ENCODE measurements at regions not wholly inside any gene's neighbourhood (a gene's known extent, or its start where the extent isn't known, plus 50 kb on each side); places are given as distances from the start of the nearest gene placed in this dataset.

DNA sequence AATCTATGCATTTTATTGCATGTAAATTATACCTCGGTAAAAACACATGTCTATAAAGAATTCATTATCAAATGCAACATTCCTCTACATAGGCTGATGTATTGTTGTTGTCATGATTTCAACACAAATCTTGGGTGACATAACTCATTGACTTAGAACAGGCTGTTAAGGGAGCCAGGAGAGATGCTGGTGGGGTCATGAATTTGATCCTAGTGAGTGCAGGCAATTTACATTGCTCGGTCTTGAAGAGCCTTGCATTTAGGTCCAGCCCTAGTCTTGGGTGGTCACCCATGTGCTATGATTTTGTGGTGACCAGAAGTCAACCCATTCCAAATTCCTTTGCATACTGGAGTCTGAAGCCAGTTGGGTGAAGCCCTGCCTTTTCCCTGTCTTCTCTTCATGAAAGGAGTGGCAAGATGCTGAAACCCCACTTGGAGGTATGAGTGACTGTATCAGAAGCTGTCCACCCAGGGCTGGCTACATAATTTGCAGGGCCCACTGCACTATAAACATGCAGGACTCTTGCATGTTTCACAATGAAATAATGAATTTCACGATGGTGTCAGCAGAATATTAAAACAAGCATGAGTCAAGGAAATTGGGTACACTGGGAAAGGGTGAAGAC is 59.2 kb downstream of the RPLP1 start:
- TF ChIP-seq NR2F2 (IDR thresholded peaks at IDR 0.05) (no peak), RAD21 (IDR thresholded peaks at IDR 0.05) (no peak), SP1 (IDR thresholded peaks at IDR 0.05) (no peak), GABPA (IDR thresholded peaks at IDR 0.05 in 1 of 2, conservative IDR thresholded peaks at IDR 0.05 in 1 of 2) (no peak), FOXA1 (IDR thresholded peaks at IDR 0.05) (no peak), RXRA (IDR thresholded peaks at IDR 0.05) (no peak)
- DNase-seq (ENCODE audit: low spot score): no peak
- Histone ChIP-seq H3K4me1 (ENCODE audit: control insufficient read depth in 4 of 4, insufficient read depth in 4 of 4, low read length in 3 of 4) (no peaks in the 10 kb centered on the region), H3K9me3 (ENCODE audit: control insufficient read depth in 4 of 4, low read length in 3 of 4) (no peaks in the 10 kb centered on the region), H3K27ac (ENCODE audit: low read depth in 1 of 2, low read length in 2 of 2) (no peak overlapping the region), H3K4me3 (ENCODE audit: low read depth in 1 of 3, low read length in 3 of 3) (no peak overlapping the region), H3K27me3 (ENCODE audit: control insufficient read depth in 4 of 4, insufficient read depth in 4 of 4, low read length in 3 of 4) (no peaks in the 10 kb centered on the region), H3K36me3 (ENCODE audit: control insufficient read depth in 4 of 4, insufficient read depth in 3 of 4, low read depth in 1 of 4, low read length in 3 of 4) (no peaks in the 10 kb centered on the region), H3K9ac (ENCODE audit: low read depth in 1 of 2, low read length in 2 of 2) (no peak overlapping the region)
- 89% methylated on average over 3 of the region's 3 CpGs for WGBS

- DNase-seq (ENCODE audit: low spot score): no peak
- Histone ChIP-seq H3K36me3 (ENCODE audit: control insufficient read depth in 4 of 4, insufficient read depth in 3 of 4, low read depth in 1 of 4, low read length in 3 of 4) (no peaks in the 10 kb centered on the region), H3K9ac (ENCODE audit: low read depth in 1 of 2, low read length in 2 of 2) (no peak overlapping the region), H3K27ac (ENCODE audit: low read depth in 1 of 2, low read length in 2 of 2) (no peak overlapping the region), H3K4me1 (ENCODE audit: control insufficient read depth in 4 of 4, insufficient read depth in 4 of 4, low read length in 3 of 4) (no peaks in the 10 kb centered on the region), H3K27me3 (ENCODE audit: control insufficient read depth in 4 of 4, insufficient read depth in 4 of 4, low read length in 3 of 4) (no peaks in the 10 kb centered on the region), H3K9me3 (ENCODE audit: control insufficient read depth in 4 of 4, low read length in 3 of 4) (no peaks in the 10 kb centered on the region), H3K4me3 (ENCODE audit: low read depth in 1 of 3, low read length in 3 of 3) (no peak overlapping the region)
- WGBS: 79% methylated on average over 5 of the region's 5 CpGs
- no peak for TF ChIP-seq YY1 (IDR thresholded peaks at IDR 0.05)
- no peak for TF ChIP-seq RAD21 (IDR thresholded peaks at IDR 0.05)
- TF ChIP-seq, protein P1, sequence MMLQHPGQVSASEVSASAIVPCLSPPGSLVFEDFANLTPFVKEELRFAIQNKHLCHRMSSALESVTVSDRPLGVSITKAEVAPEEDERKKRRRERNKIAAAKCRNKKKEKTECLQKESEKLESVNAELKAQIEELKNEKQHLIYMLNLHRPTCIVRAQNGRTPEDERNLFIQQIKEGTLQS (IDR thresholded peaks at IDR 0.05): no peak
- TF ChIP-seq, protein P2, sequence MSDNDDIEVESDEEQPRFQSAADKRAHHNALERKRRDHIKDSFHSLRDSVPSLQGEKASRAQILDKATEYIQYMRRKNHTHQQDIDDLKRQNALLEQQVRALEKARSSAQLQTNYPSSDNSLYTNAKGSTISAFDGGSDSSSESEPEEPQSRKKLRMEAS (IDR thresholded peaks at IDR 0.05): no peak
- no peak for TF ChIP-seq SP1 (IDR thresholded peaks at IDR 0.05)
- TF ChIP-seq GABPA (IDR thresholded peaks at IDR 0.05 in 1 of 2, conservative IDR thresholded peaks at IDR 0.05 in 1 of 2): no peak
- TF ChIP-seq, protein P3, sequence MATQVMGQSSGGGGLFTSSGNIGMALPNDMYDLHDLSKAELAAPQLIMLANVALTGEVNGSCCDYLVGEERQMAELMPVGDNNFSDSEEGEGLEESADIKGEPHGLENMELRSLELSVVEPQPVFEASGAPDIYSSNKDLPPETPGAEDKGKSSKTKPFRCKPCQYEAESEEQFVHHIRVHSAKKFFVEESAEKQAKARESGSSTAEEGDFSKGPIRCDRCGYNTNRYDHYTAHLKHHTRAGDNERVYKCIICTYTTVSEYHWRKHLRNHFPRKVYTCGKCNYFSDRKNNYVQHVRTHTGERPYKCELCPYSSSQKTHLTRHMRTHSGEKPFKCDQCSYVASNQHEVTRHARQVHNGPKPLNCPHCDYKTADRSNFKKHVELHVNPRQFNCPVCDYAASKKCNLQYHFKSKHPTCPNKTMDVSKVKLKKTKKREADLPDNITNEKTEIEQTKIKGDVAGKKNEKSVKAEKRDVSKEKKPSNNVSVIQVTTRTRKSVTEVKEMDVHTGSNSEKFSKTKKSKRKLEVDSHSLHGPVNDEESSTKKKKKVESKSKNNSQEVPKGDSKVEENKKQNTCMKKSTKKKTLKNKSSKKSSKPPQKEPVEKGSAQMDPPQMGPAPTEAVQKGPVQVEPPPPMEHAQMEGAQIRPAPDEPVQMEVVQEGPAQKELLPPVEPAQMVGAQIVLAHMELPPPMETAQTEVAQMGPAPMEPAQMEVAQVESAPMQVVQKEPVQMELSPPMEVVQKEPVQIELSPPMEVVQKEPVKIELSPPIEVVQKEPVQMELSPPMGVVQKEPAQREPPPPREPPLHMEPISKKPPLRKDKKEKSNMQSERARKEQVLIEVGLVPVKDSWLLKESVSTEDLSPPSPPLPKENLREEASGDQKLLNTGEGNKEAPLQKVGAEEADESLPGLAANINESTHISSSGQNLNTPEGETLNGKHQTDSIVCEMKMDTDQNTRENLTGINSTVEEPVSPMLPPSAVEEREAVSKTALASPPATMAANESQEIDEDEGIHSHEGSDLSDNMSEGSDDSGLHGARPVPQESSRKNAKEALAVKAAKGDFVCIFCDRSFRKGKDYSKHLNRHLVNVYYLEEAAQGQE (IDR thresholded peaks at IDR 0.05): no peak
- TF ChIP-seq FOXA1 (IDR thresholded peaks at IDR 0.05): no peak
- TF ChIP-seq CTCF (IDR thresholded peaks at IDR 0.05; ENCODE audit: low read depth, low read length, missing input control): no peak
- TF ChIP-seq, protein P4, sequence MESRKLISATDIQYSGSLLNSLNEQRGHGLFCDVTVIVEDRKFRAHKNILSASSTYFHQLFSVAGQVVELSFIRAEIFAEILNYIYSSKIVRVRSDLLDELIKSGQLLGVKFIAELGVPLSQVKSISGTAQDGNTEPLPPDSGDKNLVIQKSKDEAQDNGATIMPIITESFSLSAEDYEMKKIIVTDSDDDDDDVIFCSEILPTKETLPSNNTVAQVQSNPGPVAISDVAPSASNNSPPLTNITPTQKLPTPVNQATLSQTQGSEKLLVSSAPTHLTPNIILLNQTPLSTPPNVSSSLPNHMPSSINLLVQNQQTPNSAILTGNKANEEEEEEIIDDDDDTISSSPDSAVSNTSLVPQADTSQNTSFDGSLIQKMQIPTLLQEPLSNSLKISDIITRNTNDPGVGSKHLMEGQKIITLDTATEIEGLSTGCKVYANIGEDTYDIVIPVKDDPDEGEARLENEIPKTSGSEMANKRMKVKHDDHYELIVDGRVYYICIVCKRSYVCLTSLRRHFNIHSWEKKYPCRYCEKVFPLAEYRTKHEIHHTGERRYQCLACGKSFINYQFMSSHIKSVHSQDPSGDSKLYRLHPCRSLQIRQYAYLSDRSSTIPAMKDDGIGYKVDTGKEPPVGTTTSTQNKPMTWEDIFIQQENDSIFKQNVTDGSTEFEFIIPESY (IDR thresholded peaks at IDR 0.05): no peak
- TF ChIP-seq TAF1 (conservative IDR thresholded peaks at IDR 0.05): no peak
- TF ChIP-seq RXRA (IDR thresholded peaks at IDR 0.05): no peak
- TF ChIP-seq NR2F2 (IDR thresholded peaks at IDR 0.05): no peak
- TF ChIP-seq EGR1 (IDR thresholded peaks at IDR 0.05; ENCODE audit: low read depth in 2 of 2): no peak
- no peak for TF ChIP-seq HNF4G (IDR thresholded peaks at IDR 0.05)
Measured at GRCh38 chr15:69513450-69513960, 60.9 kb downstream of the RPLP1 start.

All from liver (tissue), 8 donors.